HG03354 (cell line): ENCODE measurements at regions not wholly inside any gene's neighbourhood (a gene's known extent, or its start where the extent isn't known, plus 50 kb on each side); places are given as distances from the start of the nearest gene placed in this dataset.
"Not testable (repeated sequence)": the region's sequence is repeated elsewhere in the genome, so short reads cannot be mapped to it uniquely, and the experiment has no call there.

Experiments
- ATAC-seq: cut with Tn5 transposase; IDR thresholded peaks from one replicate; pipeline ENCODE4 v1.9.1; 2021; ENCODE audit warnings: mild to moderate bottlenecking; ENCODE audit not compliant: unreplicated experiment, poor library complexity, severe bottlenecking

GRCh38 chr10:125415006-125415633 is 254.8 kb upstream of the CTBP2 start:
- no peak for ATAC-seq

GRCh38 chr10:125411724-125412123 is 251.4 kb upstream of the CTBP2 start:
- ATAC-seq = no peak

GRCh38 chr10:125409756-125410155 is 249.4 kb upstream of the CTBP2 start:
- ATAC-seq = no peak

- no peak for ATAC-seq
Measured at GRCh38 chr10:125407557-125407956, 247.2 kb upstream of the CTBP2 start.

- no peak for ATAC-seq
Measured at GRCh38 chr10:125407000-125407502, 246.7 kb upstream of the CTBP2 start.

GRCh38 chr10:125404902-125405301 is 244.5 kb upstream of the CTBP2 start:
- not testable (repeated sequence) for ATAC-seq

GRCh38 chr10:125401462-125401861 is 241.1 kb upstream of the CTBP2 start:
- no peak for ATAC-seq

GRCh38 chr10:125399289-125399688 is 238.9 kb upstream of the CTBP2 start:
- ATAC-seq = no peak

- no peak for ATAC-seq
Measured at GRCh38 chr10:125398270-125398669, 237.9 kb upstream of the CTBP2 start.

- no peak for ATAC-seq
Measured at GRCh38 chr10:125397608-125398007, 237.2 kb upstream of the CTBP2 start.

GRCh38 chr10:125396676-125397075 is 236.3 kb upstream of the CTBP2 start:
- ATAC-seq = no peak

GRCh38 chr10:125392609-125393008 is 232.2 kb upstream of the CTBP2 start:
- ATAC-seq = no peak

GRCh38 chr10:125392154-125392553 is 231.8 kb upstream of the CTBP2 start:
- no peak for ATAC-seq

GRCh38 chr10:125389648-125390047 is 229.3 kb upstream of the CTBP2 start:
- no peak for ATAC-seq

- ATAC-seq = no peak
Measured at GRCh38 chr10:125379592-125379991, 219.2 kb upstream of the CTBP2 start.

- ATAC-seq = no peak
Measured at GRCh38 chr10:125377368-125377767, 217.0 kb upstream of the CTBP2 start.

- no peak for ATAC-seq
Measured at GRCh38 chr10:125375210-125375609, 214.8 kb upstream of the CTBP2 start.

GRCh38 chr10:125373546-125373945 is 213.2 kb upstream of the CTBP2 start:
- ATAC-seq = no peak

- no peak for ATAC-seq
Measured at GRCh38 chr10:125370578-125370977, 210.2 kb upstream of the CTBP2 start.

GRCh38 chr10:125369382-125370326 is 209.3 kb upstream of the CTBP2 start:
- no peak for ATAC-seq

- ATAC-seq = no peak
Measured at GRCh38 chr10:125368146-125368545, 207.8 kb upstream of the CTBP2 start.
